ENCODE measurements at regions not wholly inside any gene's neighbourhood (a gene's known extent, or its start where the extent isn't known, plus 50 kb on each side); places are given as distances from the start of the nearest gene placed in this dataset.

DNA sequence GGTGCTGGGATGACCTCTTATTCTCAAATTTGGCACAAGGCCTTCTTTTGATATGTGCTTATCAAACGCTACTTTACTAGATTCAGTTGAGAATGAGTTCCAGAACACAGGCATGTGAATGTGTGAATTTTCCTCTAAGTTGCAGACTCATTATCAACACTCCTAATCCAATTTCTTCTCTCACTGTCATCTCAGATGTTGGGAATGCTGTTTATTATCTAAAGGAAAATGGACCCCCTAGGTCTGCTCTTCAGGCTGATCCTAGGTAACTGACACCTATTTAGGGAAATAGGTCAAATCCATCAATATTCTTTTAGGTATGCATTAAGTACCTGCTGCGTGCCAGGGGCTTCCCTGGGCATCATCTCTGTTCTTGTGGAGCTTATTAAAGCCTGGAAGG, 215.0 kb upstream of the NOX3 start:
- TF ChIP-seq, protein P1, sequence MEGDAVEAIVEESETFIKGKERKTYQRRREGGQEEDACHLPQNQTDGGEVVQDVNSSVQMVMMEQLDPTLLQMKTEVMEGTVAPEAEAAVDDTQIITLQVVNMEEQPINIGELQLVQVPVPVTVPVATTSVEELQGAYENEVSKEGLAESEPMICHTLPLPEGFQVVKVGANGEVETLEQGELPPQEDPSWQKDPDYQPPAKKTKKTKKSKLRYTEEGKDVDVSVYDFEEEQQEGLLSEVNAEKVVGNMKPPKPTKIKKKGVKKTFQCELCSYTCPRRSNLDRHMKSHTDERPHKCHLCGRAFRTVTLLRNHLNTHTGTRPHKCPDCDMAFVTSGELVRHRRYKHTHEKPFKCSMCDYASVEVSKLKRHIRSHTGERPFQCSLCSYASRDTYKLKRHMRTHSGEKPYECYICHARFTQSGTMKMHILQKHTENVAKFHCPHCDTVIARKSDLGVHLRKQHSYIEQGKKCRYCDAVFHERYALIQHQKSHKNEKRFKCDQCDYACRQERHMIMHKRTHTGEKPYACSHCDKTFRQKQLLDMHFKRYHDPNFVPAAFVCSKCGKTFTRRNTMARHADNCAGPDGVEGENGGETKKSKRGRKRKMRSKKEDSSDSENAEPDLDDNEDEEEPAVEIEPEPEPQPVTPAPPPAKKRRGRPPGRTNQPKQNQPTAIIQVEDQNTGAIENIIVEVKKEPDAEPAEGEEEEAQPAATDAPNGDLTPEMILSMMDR (IDR thresholded peaks at IDR 0.05) = no peak
- TF ChIP-seq POLR2A (IDR thresholded peaks at IDR 0.05) = no peak
